OCI-LY7 (cell line): ENCODE measurements at regions not wholly inside any gene's neighbourhood (a gene's known extent, or its start where the extent isn't known, plus 50 kb on each side); places are given as distances from the start of the nearest gene placed in this dataset.

Experiments used
- BruUV-seq: library from RNA; stranded (reverse); fragments of 400-500 nt; replicated peaks from 2 replicates; lab custom pipeline; 2021; lab: Mats Ljungman, UMichigan
- CTCF ChIA-PET: fragments of 300-600 bp; sonication (Branson Sonifier 250); formaldehyde crosslinking; loops from one replicate; lab custom pipeline; 2022; ENCODE audit warnings: antibody characterized with exemption; ENCODE audit not compliant: unreplicated experiment; lab: Charles Lee
- POLR2A ChIA-PET: fragments of 300-600 bp; sonication (Branson Sonifier 250); formaldehyde crosslinking; loops from one replicate; lab custom pipeline; 2022; ENCODE audit warnings: antibody characterized with exemption; lab: Charles Lee
- DNase-seq: peaks from one replicate; pipeline ENCODE4 v3.0.0-alpha.2; 2015; ENCODE audit warnings: low spot score
- H2AFZ ChIP-seq: fragments of 200-600 bp; sonication (generic), shearing (Covaris generic); 2 replicates; pipeline ENCODE4 v1.6.1; 2014; ENCODE audit warnings: mild to moderate bottlenecking, antibody characterized with exemption, low read length, moderate library complexity
- H3K27ac ChIP-seq: fragments of 200-600 bp; sonication (generic); 2 replicates; pipeline ENCODE4 v1.5.1; 2014; ENCODE audit warnings: mixed run types, low read depth, mild to moderate bottlenecking, moderate library complexity, low read length, inconsistent platforms; ENCODE audit not compliant: poor library complexity, severe bottlenecking
- H3K36me3 ChIP-seq: fragments of 200-600 bp; sonication (generic); 2 replicates; pipeline ENCODE4 v1.6.1; 2014; ENCODE audit warnings: mild to moderate bottlenecking, antibody characterized with exemption, low read length, moderate library complexity, mixed read lengths; ENCODE audit not compliant: insufficient read depth
- H3K4me1 ChIP-seq: fragments of 200-600 bp; sonication (generic); 2 replicates; pipeline ENCODE4 v1.5.1; 2014; ENCODE audit warnings: mild to moderate bottlenecking, low read length; ENCODE audit not compliant: insufficient read depth, poor library complexity, severe bottlenecking
- H3K4me2 ChIP-seq: fragments of 200-600 bp; sonication (generic); 2 replicates; pipeline ENCODE4 v1.6.1; 2014; ENCODE audit warnings: mild to moderate bottlenecking, low read length
- H3K4me3 ChIP-seq: fragments of 200-600 bp; sonication (generic); 2 replicates; pipeline ENCODE4 v1.5.1; 2014; ENCODE audit warnings: mild to moderate bottlenecking, low read depth, low read length; ENCODE audit not compliant: poor library complexity, severe bottlenecking
- H3K79me2 ChIP-seq: fragments of 200-600 bp; sonication (generic); 2 replicates; pipeline ENCODE4 v1.6.1; 2016; ENCODE audit warnings: low read depth, mild to moderate bottlenecking, low read length, moderate library complexity, mixed read lengths; ENCODE audit not compliant: insufficient read depth
- H3K9me2 ChIP-seq: fragments of 200-600 bp; sonication (generic); 2 replicates; pipeline ENCODE4 v1.6.1; 2016; ENCODE audit warnings: mild to moderate bottlenecking, low read length, mixed read lengths; ENCODE audit not compliant: insufficient read depth
- H3K9me3 ChIP-seq: fragments of 200-600 bp; sonication (generic); 2 replicates; pipeline ENCODE4 v1.6.1; 2014; ENCODE audit warnings: mild to moderate bottlenecking, mixed run types, low read length, mixed read lengths
- H4K20me1 ChIP-seq: fragments of 200-600 bp; sonication (generic); 2 replicates; pipeline ENCODE4 v1.6.1; 2014; ENCODE audit warnings: mild to moderate bottlenecking, antibody characterized with exemption, low read length, moderate library complexity, mixed read lengths; ENCODE audit not compliant: insufficient read depth
- CTCF ChIP-seq: fragments of 200-600 bp; sonication (generic); conservative IDR thresholded peaks from 2 replicates; pipeline ENCODE4 v1.5.1; 2014; ENCODE audit warnings: mild to moderate bottlenecking, antibody characterized with exemption, low read length, moderate library complexity, mixed read lengths
- EZH2phosphoT487 ChIP-seq: fragments of 200-600 bp; sonication (generic); IDR thresholded peaks from 2 replicates; pipeline ENCODE4 v1.6.1; 2018; ENCODE audit warnings: low read depth, borderline replicate concordance, mild to moderate bottlenecking, mixed run types, antibody characterized with exemption, low read length, moderate library complexity, mixed read lengths
- intact Hi-C: fragments of 100-400 bp; cut with micrococcal nuclease; formaldehyde crosslinking; loops from one replicate; pipeline ENCODE4 v1.10.0; 2022; ENCODE audit not compliant: unreplicated experiment

- no peak overlapping the region for H3K4me2 ChIP-seq
- no peak for DNase-seq
- H3K27ac ChIP-seq, result no peak overlapping the region
- CTCF ChIA-PET, result no interaction called here
- POLR2A ChIA-PET, result no interaction called here
- H2AFZ ChIP-seq, result no peak overlapping the region
- no peak overlapping the region for H3K4me3 ChIP-seq
- no peaks in the 10 kb centered on the region for H3K4me1 ChIP-seq
- H4K20me1 ChIP-seq, result no peaks in the 10 kb centered on the region
- no peaks in the 10 kb centered on the region for H3K9me2 ChIP-seq
- no peaks in the 10 kb centered on the region for H3K9me3 ChIP-seq
- BruUV-seq, result no TSS peak
- intact Hi-C loops, result no loop called here
- no peaks in the 10 kb centered on the region for H3K36me3 ChIP-seq
- no peak for TF ChIP-seq EZH2phosphoT487
- TF ChIP-seq CTCF, result no peak
- no peaks in the 10 kb centered on the region for H3K79me2 ChIP-seq
These were observed 212.8 kb upstream of the CDH8 start for GRCh38 chr16:62249069-62249468.

GRCh38 chr16:62240722-62241121, 204.5 kb upstream of the CDH8 start:
- H4K20me1 ChIP-seq, result no peaks in the 10 kb centered on the region
- no peak overlapping the region for H3K4me3 ChIP-seq
- H3K9me3 ChIP-seq, result no peaks in the 10 kb centered on the region
- no peak overlapping the region for H2AFZ ChIP-seq
- H3K4me2 ChIP-seq, result no peak overlapping the region
- no peaks in the 10 kb centered on the region for H3K4me1 ChIP-seq
- no peak for DNase-seq
- no peaks in the 10 kb centered on the region for H3K36me3 ChIP-seq
- ChIA-PET CTCF (no interaction called here), POLR2A (no interaction called here)
- TF ChIP-seq CTCF (no peak), EZH2phosphoT487 (no peak)
- intact Hi-C loops, result no loop called here
- no TSS peak for BruUV-seq
- H3K9me2 ChIP-seq, result no peaks in the 10 kb centered on the region
- no peaks in the 10 kb centered on the region for H3K79me2 ChIP-seq
- no peak overlapping the region for H3K27ac ChIP-seq

- H3K4me2 ChIP-seq, result no peak overlapping the region
- POLR2A ChIA-PET, result interaction anchor here (0.6 kb wide), 1 partner anchor 47 kb away, joined by 3 read pairs; no protein-coding TSS in a partner anchor
- H2AFZ ChIP-seq, result no peak overlapping the region
These were observed 189.4 kb upstream of the CDH8 start for GRCh38 chr16:62225675-62226074.

More at GRCh38 chr16:62225675-62226074, 189.4 kb upstream of the CDH8 start:
- BruUV-seq, result no TSS peak
- Histone ChIP-seq H4K20me1 (no peaks in the 10 kb centered on the region), H3K4me1 (no peaks in the 10 kb centered on the region), H3K79me2 (no peaks in the 10 kb centered on the region), H3K9me3 (no peaks in the 10 kb centered on the region), H3K9me2 (no peaks in the 10 kb centered on the region), H3K36me3 (no peaks in the 10 kb centered on the region), H3K27ac (no peak overlapping the region), H3K4me3 (no peak overlapping the region)
- DNase-seq, result peak; percentile 13
- CTCF ChIA-PET, result no interaction called here
- intact Hi-C loops, result no loop called here
- peak; percentile 75 for TF ChIP-seq CTCF
- TF ChIP-seq EZH2phosphoT487, result no peak
